ENCODE measurements at regions not wholly inside any gene's neighbourhood (a gene's known extent, or its start where the extent isn't known, plus 50 kb on each side); places are given as distances from the start of the nearest gene placed in this dataset.
"Not testable (repeated sequence)": the region's sequence is repeated elsewhere in the genome, so short reads cannot be mapped to it uniquely, and the experiment has no call there.

- DNase-seq (ENCODE audit: low spot score) = no peak
Observed at GRCh38 chr16:59701963-59702930, 968.1 kb upstream of the GOT2 start.

GRCh38 chr16:59699786-59700185 is 965.7 kb upstream of the GOT2 start:
- no peak for DNase-seq (ENCODE audit: low spot score)

GRCh38 chr16:59698346-59699020 is 964.4 kb upstream of the GOT2 start:
- no peak for DNase-seq (ENCODE audit: low spot score)

GRCh38 chr16:59697761-59698160 is 963.6 kb upstream of the GOT2 start:
- DNase-seq (ENCODE audit: low spot score) = no peak

- no peak for DNase-seq (ENCODE audit: low spot score)
Observed at GRCh38 chr16:59697236-59697635, 963.1 kb upstream of the GOT2 start.

GRCh38 chr16:59696495-59696894 is 962.4 kb upstream of the GOT2 start:
- DNase-seq (ENCODE audit: low spot score) = no peak

- no peak for DNase-seq (ENCODE audit: low spot score)
Observed at GRCh38 chr16:59690216-59690615, 956.1 kb upstream of the GOT2 start.

- no peak for DNase-seq (ENCODE audit: low spot score)
Observed at GRCh38 chr16:59688006-59688405, 953.9 kb upstream of the GOT2 start.

- DNase-seq (ENCODE audit: low spot score) = no peak
Observed at GRCh38 chr16:59686405-59686804, 952.3 kb upstream of the GOT2 start.

- no peak for DNase-seq (ENCODE audit: low spot score)
Observed at GRCh38 chr16:59684911-59685310, 950.8 kb upstream of the GOT2 start.

GRCh38 chr16:59683709-59684108 is 949.6 kb upstream of the GOT2 start:
- DNase-seq (ENCODE audit: low spot score) = no peak

GRCh38 chr16:59665618-59666220 is 931.6 kb upstream of the GOT2 start:
- no peak for DNase-seq (ENCODE audit: low spot score)

GRCh38 chr16:59658572-59658971 is 924.5 kb upstream of the GOT2 start:
- DNase-seq (ENCODE audit: low spot score) = no peak

- no peak for DNase-seq (ENCODE audit: low spot score)
Observed at GRCh38 chr16:59655031-59655430, 920.9 kb upstream of the GOT2 start.

- no peak for DNase-seq (ENCODE audit: low spot score)
Observed at GRCh38 chr16:59654455-59654854, 920.3 kb upstream of the GOT2 start.

GRCh38 chr16:59651662-59652061 is 917.5 kb upstream of the GOT2 start:
- DNase-seq (ENCODE audit: low spot score) = no peak

- no peak for DNase-seq (ENCODE audit: low spot score)
Observed at GRCh38 chr16:59645194-59645593, 911.1 kb upstream of the GOT2 start.

GRCh38 chr16:59635674-59636073 is 901.6 kb upstream of the GOT2 start:
- DNase-seq (ENCODE audit: low spot score) = no peak

- DNase-seq (ENCODE audit: low spot score) = no peak
Observed at GRCh38 chr16:59634951-59635350, 900.8 kb upstream of the GOT2 start.

GRCh38 chr16:59634004-59634579 is 900.0 kb upstream of the GOT2 start:
- DNase-seq (ENCODE audit: low spot score) = no peak

GRCh38 chr16:59632276-59632855 is 898.2 kb upstream of the GOT2 start:
- no peak for DNase-seq (ENCODE audit: low spot score)

- not testable (repeated sequence) for DNase-seq (ENCODE audit: low spot score)
Observed at GRCh38 chr16:59624381-59624780, 890.3 kb upstream of the GOT2 start.

Data from ecto neural progenitor cell (in vitro differentiated cells).